ENCODE measurements at regions not wholly inside any gene's neighbourhood (a gene's known extent, or its start where the extent isn't known, plus 50 kb on each side); places are given as distances from the start of the nearest gene placed in this dataset.

GRCh38 chr11:72519220-72519881, 85.0 kb upstream of the CLPB start:
- ChIA-PET CTCF (no interaction called here), POLR2A (no interaction called here)
- peaks cover 0 to 6% (median 0%) of the 10 kb centered on the region in 5 experiments for H3K27me3 ChIP-seq (replicated peaks in 2 of 5; ENCODE audit: control insufficient read depth in 4 of 5, insufficient read depth in 5 of 5, low read length in 4 of 5)
- WGBS (ENCODE audit: insufficient coverage), result 16% methylated on average over 6 of the region's 8 CpGs
- no peaks in the 10 kb centered on the region for H3K36me3 ChIP-seq (ENCODE audit: control insufficient read depth in 4 of 4, insufficient read depth in 4 of 4, low read length in 3 of 4)
- peaks cover 0 to 9% (median 9%) of the 10 kb centered on the region in 4 experiments for H3K4me1 ChIP-seq (ENCODE audit: control extremely low read depth in 1 of 4, control insufficient read depth in 4 of 4, insufficient read depth in 4 of 4, low read length in 3 of 4)
- peak overlapping the region in 4 of 7 experiments; percentile 47 to 74 (median 59) for H3K4me3 ChIP-seq (ENCODE audit: control insufficient read depth in 1 of 7, extremely low read depth in 1 of 7, insufficient read depth in 4 of 7, low read depth in 2 of 7, low read length in 6 of 7)
- no peak overlapping the region for H3K27ac ChIP-seq (ENCODE audit: insufficient read depth in 1 of 2, low read depth in 1 of 2, low read length in 2 of 2, poor library complexity in 1 of 2, severe bottlenecking in 2 of 2)
- no peaks in the 10 kb centered on the region for H3K9me3 ChIP-seq (ENCODE audit: control extremely low read depth in 1 of 5, control insufficient read depth in 4 of 5, insufficient read depth in 2 of 5, low read depth in 1 of 5, low read length in 4 of 5)
- DNase-seq, result peak in 2 of 3 donors; percentile 32 to 38

- 78% methylated on average over 2 of the region's 3 CpGs for WGBS (ENCODE audit: insufficient coverage)
- no peak overlapping the region for H3K4me3 ChIP-seq (ENCODE audit: control insufficient read depth in 1 of 7, extremely low read depth in 1 of 7, insufficient read depth in 4 of 7, low read depth in 2 of 7, low read length in 6 of 7)
- no peak overlapping the region for H3K27ac ChIP-seq (ENCODE audit: insufficient read depth in 1 of 2, low read depth in 1 of 2, low read length in 2 of 2, poor library complexity in 1 of 2, severe bottlenecking in 2 of 2)
- peaks cover 3 to 28% (median 11%) of the 10 kb centered on the region in 5 experiments for H3K9me3 ChIP-seq (ENCODE audit: control extremely low read depth in 1 of 5, control insufficient read depth in 4 of 5, insufficient read depth in 2 of 5, low read depth in 1 of 5, low read length in 4 of 5)
- H3K27me3 ChIP-seq (replicated peaks in 2 of 5; ENCODE audit: control insufficient read depth in 4 of 5, insufficient read depth in 5 of 5, low read length in 4 of 5), result no peaks in the 10 kb centered on the region
- peaks cover 0 to 2% (median under 1%) of the 10 kb centered on the region in 4 experiments for H3K4me1 ChIP-seq (ENCODE audit: control extremely low read depth in 1 of 4, control insufficient read depth in 4 of 4, insufficient read depth in 4 of 4, low read length in 3 of 4)
- H3K36me3 ChIP-seq (ENCODE audit: control insufficient read depth in 4 of 4, insufficient read depth in 4 of 4, low read length in 3 of 4), result no peaks in the 10 kb centered on the region
- peak in 2 of 3 donors; percentile 42 to 66 for DNase-seq
- CTCF ChIA-PET, result interaction anchor here (0.5 kb wide), 1 partner anchor 50 kb away, joined by 3 read pairs; no protein-coding TSS in a partner anchor
- POLR2A ChIA-PET, result no interaction called here
These were observed 80.0 kb upstream of the CLPB start for GRCh38 chr11:72514331-72514730.

- no peaks in the 10 kb centered on the region for H3K4me1 ChIP-seq (ENCODE audit: control extremely low read depth in 1 of 4, control insufficient read depth in 4 of 4, insufficient read depth in 4 of 4, low read length in 3 of 4)
- ChIA-PET CTCF (no interaction called here), POLR2A (no interaction called here)
- no peak overlapping the region for H3K4me3 ChIP-seq (ENCODE audit: control insufficient read depth in 1 of 7, extremely low read depth in 1 of 7, insufficient read depth in 4 of 7, low read depth in 2 of 7, low read length in 6 of 7)
- peaks cover 3 to 28% (median 11%) of the 10 kb centered on the region in 5 experiments for H3K9me3 ChIP-seq (ENCODE audit: control extremely low read depth in 1 of 5, control insufficient read depth in 4 of 5, insufficient read depth in 2 of 5, low read depth in 1 of 5, low read length in 4 of 5)
- no peak for DNase-seq
- no peaks in the 10 kb centered on the region for H3K27me3 ChIP-seq (replicated peaks in 2 of 5; ENCODE audit: control insufficient read depth in 4 of 5, insufficient read depth in 5 of 5, low read length in 4 of 5)
- 100% methylated on average over 1 of the region's 1 CpG for WGBS (ENCODE audit: insufficient coverage)
- H3K36me3 ChIP-seq (ENCODE audit: control insufficient read depth in 4 of 4, insufficient read depth in 4 of 4, low read length in 3 of 4), result no peaks in the 10 kb centered on the region
- H3K27ac ChIP-seq (ENCODE audit: insufficient read depth in 1 of 2, low read depth in 1 of 2, low read length in 2 of 2, poor library complexity in 1 of 2, severe bottlenecking in 2 of 2), result no peak overlapping the region
These were observed 79.1 kb upstream of the CLPB start for GRCh38 chr11:72513411-72513810.

GRCh38 chr11:72512956-72513355, 78.6 kb upstream of the CLPB start:
- H3K4me1 ChIP-seq (ENCODE audit: control extremely low read depth in 1 of 4, control insufficient read depth in 4 of 4, insufficient read depth in 4 of 4, low read length in 3 of 4), result no peaks in the 10 kb centered on the region
- H3K36me3 ChIP-seq (ENCODE audit: control insufficient read depth in 4 of 4, insufficient read depth in 4 of 4, low read length in 3 of 4), result no peaks in the 10 kb centered on the region
- H3K27ac ChIP-seq (ENCODE audit: insufficient read depth in 1 of 2, low read depth in 1 of 2, low read length in 2 of 2, poor library complexity in 1 of 2, severe bottlenecking in 2 of 2), result no peak overlapping the region
- H3K9me3 ChIP-seq (ENCODE audit: control extremely low read depth in 1 of 5, control insufficient read depth in 4 of 5, insufficient read depth in 2 of 5, low read depth in 1 of 5, low read length in 4 of 5), result peaks cover 3 to 30% (median 11%) of the 10 kb centered on the region in 5 experiments
- H3K27me3 ChIP-seq (replicated peaks in 2 of 5; ENCODE audit: control insufficient read depth in 4 of 5, insufficient read depth in 5 of 5, low read length in 4 of 5), result no peaks in the 10 kb centered on the region
- no peak for DNase-seq
- WGBS (ENCODE audit: insufficient coverage), result 100% methylated on average over 1 of the region's 3 CpGs
- ChIA-PET CTCF (no interaction called here), POLR2A (no interaction called here)
- no peak overlapping the region for H3K4me3 ChIP-seq (ENCODE audit: control insufficient read depth in 1 of 7, extremely low read depth in 1 of 7, insufficient read depth in 4 of 7, low read depth in 2 of 7, low read length in 6 of 7)

- no peaks in the 10 kb centered on the region for H3K4me1 ChIP-seq (ENCODE audit: control extremely low read depth in 1 of 4, control insufficient read depth in 4 of 4, insufficient read depth in 4 of 4, low read length in 3 of 4)
- H3K36me3 ChIP-seq (ENCODE audit: control insufficient read depth in 4 of 4, insufficient read depth in 4 of 4, low read length in 3 of 4), result no peaks in the 10 kb centered on the region
- ChIA-PET CTCF (interaction anchor here (0.8 kb wide), 1 partner anchor 17 kb away, joined by 3 read pairs; no protein-coding TSS in a partner anchor), POLR2A (no interaction called here)
- no peaks in the 10 kb centered on the region for H3K27me3 ChIP-seq (replicated peaks in 2 of 5; ENCODE audit: control insufficient read depth in 4 of 5, insufficient read depth in 5 of 5, low read length in 4 of 5)
- no peak overlapping the region for H3K4me3 ChIP-seq (ENCODE audit: control insufficient read depth in 1 of 7, extremely low read depth in 1 of 7, insufficient read depth in 4 of 7, low read depth in 2 of 7, low read length in 6 of 7)
- H3K9me3 ChIP-seq (ENCODE audit: control extremely low read depth in 1 of 5, control insufficient read depth in 4 of 5, insufficient read depth in 2 of 5, low read depth in 1 of 5, low read length in 4 of 5), result peaks cover 3 to 44% (median 13%) of the 10 kb centered on the region in 5 experiments
- peak in 2 of 3 donors; percentile 21 to 33 for DNase-seq
- no peak overlapping the region for H3K27ac ChIP-seq (ENCODE audit: insufficient read depth in 1 of 2, low read depth in 1 of 2, low read length in 2 of 2, poor library complexity in 1 of 2, severe bottlenecking in 2 of 2)
These were observed 77.2 kb upstream of the CLPB start for GRCh38 chr11:72511393-72512047.

GRCh38 chr11:72507050-72507449, 72.7 kb upstream of the CLPB start:
- POLR2A ChIA-PET, result no interaction called here
- Histone ChIP-seq H3K36me3 (ENCODE audit: control insufficient read depth in 4 of 4, insufficient read depth in 4 of 4, low read length in 3 of 4) (no peaks in the 10 kb centered on the region), H3K27me3 (replicated peaks in 2 of 5; ENCODE audit: control insufficient read depth in 4 of 5, insufficient read depth in 5 of 5, low read length in 4 of 5) (no peaks in the 10 kb centered on the region), H3K27ac (ENCODE audit: insufficient read depth in 1 of 2, low read depth in 1 of 2, low read length in 2 of 2, poor library complexity in 1 of 2, severe bottlenecking in 2 of 2) (no peak overlapping the region), H3K4me3 (ENCODE audit: control insufficient read depth in 1 of 7, extremely low read depth in 1 of 7, insufficient read depth in 4 of 7, low read depth in 2 of 7, low read length in 6 of 7) (no peak overlapping the region), H3K4me1 (ENCODE audit: control extremely low read depth in 1 of 4, control insufficient read depth in 4 of 4, insufficient read depth in 4 of 4, low read length in 3 of 4) (no peaks in the 10 kb centered on the region), H3K9me3 (ENCODE audit: control extremely low read depth in 1 of 5, control insufficient read depth in 4 of 5, insufficient read depth in 2 of 5, low read depth in 1 of 5, low read length in 4 of 5) (peaks cover 7 to 55% (median 15%) of the 10 kb centered on the region in 5 experiments)
- CTCF ChIA-PET, result interaction anchor here (1.7 kb wide), 1 partner anchor 10 kb away, joined by 5 read pairs; no protein-coding TSS in a partner anchor
- no peak for DNase-seq
- WGBS (ENCODE audit: insufficient coverage), result 100% methylated on average over 2 of the region's 2 CpGs

- H3K36me3 ChIP-seq (ENCODE audit: control insufficient read depth in 4 of 4, insufficient read depth in 4 of 4, low read length in 3 of 4), result no peaks in the 10 kb centered on the region
- POLR2A ChIA-PET, result no interaction called here
- no peak overlapping the region for H3K4me3 ChIP-seq (ENCODE audit: control insufficient read depth in 1 of 7, extremely low read depth in 1 of 7, insufficient read depth in 4 of 7, low read depth in 2 of 7, low read length in 6 of 7)
- peaks cover 3 to 19% (median 14%) of the 10 kb centered on the region in 4 experiments for H3K4me1 ChIP-seq (ENCODE audit: control extremely low read depth in 1 of 4, control insufficient read depth in 4 of 4, insufficient read depth in 4 of 4, low read length in 3 of 4)
- H3K9me3 ChIP-seq (ENCODE audit: control extremely low read depth in 1 of 5, control insufficient read depth in 4 of 5, insufficient read depth in 2 of 5, low read depth in 1 of 5, low read length in 4 of 5), result peaks cover 0 to 9% (median 0%) of the 10 kb centered on the region in 5 experiments
- DNase-seq, result no peak
- no peak overlapping the region for H3K27ac ChIP-seq (ENCODE audit: insufficient read depth in 1 of 2, low read depth in 1 of 2, low read length in 2 of 2, poor library complexity in 1 of 2, severe bottlenecking in 2 of 2)
- no peaks in the 10 kb centered on the region for H3K27me3 ChIP-seq (replicated peaks in 2 of 5; ENCODE audit: control insufficient read depth in 4 of 5, insufficient read depth in 5 of 5, low read length in 4 of 5)
- WGBS (ENCODE audit: insufficient coverage), result 100% methylated on average over 2 of the region's 3 CpGs
- CTCF ChIA-PET, result interaction anchor here (0.6 kb wide), 1 partner anchor 176 kb away, joined by 3 read pairs; the partner anchor contains the start of gene PDE2A
These were observed 63.4 kb upstream of the CLPB start for GRCh38 chr11:72497731-72498130.
